ENCODE measurements at regions not wholly inside any gene's neighbourhood (a gene's known extent, or its start where the extent isn't known, plus 50 kb on each side); places are given as distances from the start of the nearest gene placed in this dataset.
"Not testable (repeated sequence)": the region's sequence is repeated elsewhere in the genome, so short reads cannot be mapped to it uniquely, and the experiment has no call there.

- no peak for DNase-seq (ENCODE audit: low read depth in 2 of 3, low spot score in 2 of 3)
Measured at GRCh38 chr10:131363416-131363815, 51.9 kb upstream of the TCERG1L start.

- no peak for DNase-seq (ENCODE audit: low read depth in 2 of 3, low spot score in 2 of 3)
Measured at GRCh38 chr10:131371571-131371970, 60.0 kb upstream of the TCERG1L start.

GRCh38 chr10:131381576-131381975 is 70.1 kb upstream of the TCERG1L start:
- no peak for DNase-seq (ENCODE audit: low read depth in 2 of 3, low spot score in 2 of 3)

GRCh38 chr10:131385161-131385872 is 73.8 kb upstream of the TCERG1L start:
- not testable (repeated sequence) for DNase-seq (ENCODE audit: low read depth in 2 of 3, low spot score in 2 of 3)

- no peak for DNase-seq (ENCODE audit: low read depth in 2 of 3, low spot score in 2 of 3)
Measured at GRCh38 chr10:131387018-131387529, 75.6 kb upstream of the TCERG1L start.

- no peak for DNase-seq (ENCODE audit: low read depth in 2 of 3, low spot score in 2 of 3)
Measured at GRCh38 chr10:131391936-131392335, 80.4 kb upstream of the TCERG1L start.

GRCh38 chr10:131396121-131397050 is 84.9 kb upstream of the TCERG1L start:
- no peak for DNase-seq (ENCODE audit: low read depth in 2 of 3, low spot score in 2 of 3)

GRCh38 chr10:131398166-131398565 is 86.6 kb upstream of the TCERG1L start:
- DNase-seq (ENCODE audit: low read depth in 2 of 3, low spot score in 2 of 3) = no peak

GRCh38 chr10:131399981-131400380 is 88.5 kb upstream of the TCERG1L start:
- DNase-seq (ENCODE audit: low read depth in 2 of 3, low spot score in 2 of 3) = no peak

GRCh38 chr10:131400513-131400912 is 89.0 kb upstream of the TCERG1L start:
- no peak for DNase-seq (ENCODE audit: low read depth in 2 of 3, low spot score in 2 of 3)

GRCh38 chr10:131402771-131403650 is 91.5 kb upstream of the TCERG1L start:
- DNase-seq (ENCODE audit: low read depth in 2 of 3, low spot score in 2 of 3) = no peak

- no peak for DNase-seq (ENCODE audit: low read depth in 2 of 3, low spot score in 2 of 3)
Measured at GRCh38 chr10:131403936-131404335, 92.4 kb upstream of the TCERG1L start.

- DNase-seq (ENCODE audit: low read depth in 2 of 3, low spot score in 2 of 3) = no peak
Measured at GRCh38 chr10:131404886-131405285, 93.4 kb upstream of the TCERG1L start.

- no peak for DNase-seq (ENCODE audit: low read depth in 2 of 3, low spot score in 2 of 3)
Measured at GRCh38 chr10:131406676-131407392, 95.3 kb upstream of the TCERG1L start.

- no peak for DNase-seq (ENCODE audit: low read depth in 2 of 3, low spot score in 2 of 3)
Measured at GRCh38 chr10:131418681-131419080, 107.2 kb upstream of the TCERG1L start.

- DNase-seq (ENCODE audit: low read depth in 2 of 3, low spot score in 2 of 3) = no peak
Measured at GRCh38 chr10:131419797-131420196, 108.3 kb upstream of the TCERG1L start.

- no peak for DNase-seq (ENCODE audit: low read depth in 2 of 3, low spot score in 2 of 3)
Measured at GRCh38 chr10:131420867-131421266, 109.3 kb upstream of the TCERG1L start.

GRCh38 chr10:131421381-131421780 is 109.9 kb upstream of the TCERG1L start:
- no peak for DNase-seq (ENCODE audit: low read depth in 2 of 3, low spot score in 2 of 3)

GRCh38 chr10:131422731-131423130 is 111.2 kb upstream of the TCERG1L start:
- no peak for DNase-seq (ENCODE audit: low read depth in 2 of 3, low spot score in 2 of 3)

GRCh38 chr10:131424053-131424452 is 112.5 kb upstream of the TCERG1L start:
- no peak for DNase-seq (ENCODE audit: low read depth in 2 of 3, low spot score in 2 of 3)
